Muscle layer of duodenum (tissue), 2 donors: ENCODE measurements at regions not wholly inside any gene's neighbourhood (a gene's known extent, or its start where the extent isn't known, plus 50 kb on each side); places are given as distances from the start of the nearest gene placed in this dataset.

ENCODE experiments used
- H3K27ac ChIP-seq: one replicate; pipeline ENCODE4 v1.7.0; 2013; ENCODE audit warnings: mild to moderate bottlenecking, low read length
- H3K27me3 ChIP-seq: one replicate; pipeline ENCODE4 v1.7.0; 2013; ENCODE audit warnings: low read depth, mild to moderate bottlenecking, control low read depth, low read length
- H3K36me3 ChIP-seq, 2 donors: one replicate each; pipeline ENCODE4 v1.7.0; 2013; ENCODE audit warnings: low read length in 2 of 2, control low read depth in 1 of 2, mild to moderate bottlenecking in 1 of 2; ENCODE audit not compliant: insufficient read depth in 2 of 2, control insufficient read depth in 1 of 2
- H3K4me1 ChIP-seq, 2 donors: one replicate each; pipeline ENCODE4 v1.7.0; 2013; ENCODE audit warnings: low read length in 2 of 2, mild to moderate bottlenecking in 2 of 2, control low read depth in 1 of 2, moderate library complexity in 1 of 2; ENCODE audit not compliant: insufficient read depth in 2 of 2, control insufficient read depth in 1 of 2
- H3K4me3 ChIP-seq, 2 donors: one replicate each; pipeline ENCODE4 v1.7.0; 2013; ENCODE audit warnings: low read length in 2 of 2, low read depth in 1 of 2, mild to moderate bottlenecking in 1 of 2
- H3K9me3 ChIP-seq, 2 donors: one replicate each; pipeline ENCODE4 v1.7.0; 2013; ENCODE audit warnings: low read length in 2 of 2, control low read depth in 1 of 2, mild to moderate bottlenecking in 1 of 2; ENCODE audit not compliant: control insufficient read depth in 1 of 2
- donor health status: healthy.

DNA sequence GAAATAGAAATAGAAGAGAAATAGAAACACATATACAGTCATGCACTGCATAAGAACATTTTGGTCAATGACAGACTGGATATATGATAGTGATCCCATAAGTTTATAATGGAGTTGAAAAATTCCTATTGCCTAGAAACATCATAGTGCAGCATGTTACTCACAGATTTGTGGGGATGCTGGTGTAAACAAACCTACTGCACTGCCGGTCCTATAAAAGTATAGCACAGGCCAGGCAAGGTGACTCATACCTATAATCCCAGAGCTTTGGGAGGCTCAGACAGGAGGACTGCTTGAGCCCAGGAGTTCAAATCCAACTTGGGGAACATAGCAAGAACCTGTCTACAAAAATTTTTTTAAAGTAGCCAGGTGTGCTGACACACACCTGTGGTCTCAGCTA lies 240.6 kb upstream of the MAP3K1 start:
- Histone ChIP-seq H3K9me3 (peaks cover 4% of the 10 kb centered on the region in 2 donors), H3K27me3 (no peaks in the 10 kb centered on the region), H3K4me1 (peaks cover 0 to 1% of the 10 kb centered on the region in 2 donors), H3K27ac (no peak overlapping the region), H3K36me3 (no peaks in the 10 kb centered on the region), H3K4me3 (no peak overlapping the region)

DNA sequence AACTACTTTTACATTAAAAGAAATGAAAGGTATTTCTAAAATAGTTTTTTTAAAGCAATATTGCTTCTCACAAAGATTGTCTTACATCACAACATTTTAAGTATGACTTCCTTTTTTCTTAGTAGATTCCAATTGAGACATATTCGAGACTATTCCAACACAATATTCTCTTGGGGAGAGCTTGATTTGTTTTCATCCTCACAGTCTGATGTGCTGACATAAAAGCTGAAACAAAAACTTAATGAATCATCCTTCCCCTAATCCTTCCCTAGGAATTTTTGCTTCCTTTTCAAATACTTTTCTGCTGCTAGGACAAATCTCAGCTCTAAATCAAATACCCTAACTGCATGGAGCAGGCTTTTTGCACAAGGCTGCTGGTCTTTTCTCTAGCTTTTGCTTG lies 245.8 kb upstream of the MAP3K1 start:
- Histone ChIP-seq H3K9me3 (peaks cover 4% of the 10 kb centered on the region in 2 donors), H3K36me3 (no peaks in the 10 kb centered on the region), H3K27me3 (no peaks in the 10 kb centered on the region), H3K27ac (no peak overlapping the region), H3K4me1 (peaks cover 2 to 4% of the 10 kb centered on the region in 2 donors), H3K4me3 (no peak overlapping the region)

DNA sequence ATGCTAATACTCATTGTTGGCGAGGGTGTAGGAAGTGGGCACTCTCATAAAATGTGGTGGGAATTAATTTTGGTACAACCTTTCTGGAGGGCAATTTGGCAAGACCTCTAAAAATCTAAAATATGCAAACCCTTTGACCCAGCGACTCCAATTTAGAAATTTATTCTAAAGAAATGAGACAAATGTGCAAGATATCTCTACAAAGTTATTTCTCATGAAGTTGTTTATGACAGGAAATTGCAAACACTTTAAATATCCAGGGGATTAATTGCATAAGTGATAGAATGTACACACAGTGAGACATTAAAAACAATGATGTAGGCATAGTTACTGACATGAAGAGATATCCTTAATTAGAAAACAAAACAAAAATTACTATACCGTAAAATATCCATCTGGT lies 246.3 kb upstream of the MAP3K1 start:
- H3K4me1 ChIP-seq, result peaks cover 3 to 4% of the 10 kb centered on the region in 2 donors
- no peaks in the 10 kb centered on the region for H3K27me3 ChIP-seq
- H3K27ac ChIP-seq, result no peak overlapping the region
- no peaks in the 10 kb centered on the region for H3K36me3 ChIP-seq
- no peak overlapping the region for H3K4me3 ChIP-seq
- peaks cover 4% of the 10 kb centered on the region in 2 donors for H3K9me3 ChIP-seq

DNA sequence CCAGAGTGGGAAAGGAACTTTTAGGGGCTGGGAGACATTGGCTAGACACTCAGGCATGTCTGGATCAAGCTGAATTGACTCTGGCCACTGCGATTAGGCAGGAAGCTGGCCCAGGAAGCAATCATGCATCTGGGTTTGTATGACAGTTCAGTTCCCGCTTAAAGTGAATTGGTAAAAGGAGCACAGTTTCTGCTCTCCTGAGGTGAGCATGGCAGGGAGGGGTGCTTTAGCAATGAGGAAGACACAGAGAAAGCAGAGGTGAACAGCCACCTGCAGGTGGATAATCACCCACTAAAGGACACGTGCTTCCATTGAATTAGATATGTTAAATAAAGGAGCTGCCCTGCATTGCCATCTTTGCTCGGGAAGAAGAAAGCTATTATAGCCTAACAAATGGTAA lies 248.1 kb upstream of the MAP3K1 start:
- Histone ChIP-seq H3K27me3 (no peaks in the 10 kb centered on the region), H3K36me3 (no peaks in the 10 kb centered on the region), H3K4me3 (no peak overlapping the region), H3K4me1 (peaks cover 3 to 4% of the 10 kb centered on the region in 2 donors), H3K27ac (no peak overlapping the region), H3K9me3 (no peaks in the 10 kb centered on the region)

DNA sequence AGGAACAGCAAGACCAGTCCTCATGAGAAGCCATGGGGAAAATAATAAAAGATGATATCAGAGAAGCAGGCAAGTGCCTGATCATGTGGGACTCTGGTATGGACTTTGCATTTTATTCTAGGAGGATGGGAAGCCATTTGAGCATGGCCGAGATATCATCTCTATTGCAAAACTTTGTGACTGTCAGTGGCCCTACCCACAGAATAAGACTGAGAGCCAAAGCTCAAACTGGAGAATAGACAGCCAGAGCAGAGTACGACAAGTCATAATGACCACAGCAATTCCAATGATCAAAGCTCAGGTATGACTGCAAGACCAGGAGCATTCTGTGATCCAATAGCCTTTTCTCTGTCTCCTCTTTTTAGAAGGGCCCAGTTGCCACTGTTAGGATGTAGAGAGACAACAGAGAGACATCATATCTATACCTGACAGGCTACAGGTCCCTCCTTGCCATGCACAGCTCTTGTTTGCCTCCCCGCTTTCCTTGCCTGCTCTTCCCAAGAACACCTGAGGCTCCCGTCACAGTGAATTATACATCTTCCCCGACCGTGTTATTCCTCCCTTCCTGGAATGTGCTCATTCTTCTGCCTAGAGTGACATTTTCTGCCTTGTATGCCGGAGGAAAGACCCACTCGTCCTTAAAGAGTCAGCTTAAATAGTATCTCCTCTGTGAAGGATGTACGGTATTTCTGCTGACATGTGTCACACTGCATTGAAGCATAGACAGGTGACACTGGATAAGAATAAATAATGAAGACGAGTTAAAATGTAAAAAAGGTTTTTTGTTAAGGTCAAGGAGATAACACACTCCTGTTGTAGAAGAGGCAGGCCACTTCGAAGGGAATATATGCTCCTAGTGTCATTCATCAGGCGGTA lies 248.7 kb upstream of the MAP3K1 start:
- H3K9me3 ChIP-seq, result no peaks in the 10 kb centered on the region
- H3K4me1 ChIP-seq, result peaks cover 3 to 4% of the 10 kb centered on the region in 2 donors
- no peaks in the 10 kb centered on the region for H3K27me3 ChIP-seq
- H3K27ac ChIP-seq, result no peak overlapping the region
- H3K36me3 ChIP-seq, result no peaks in the 10 kb centered on the region
- no peak overlapping the region for H3K4me3 ChIP-seq

DNA sequence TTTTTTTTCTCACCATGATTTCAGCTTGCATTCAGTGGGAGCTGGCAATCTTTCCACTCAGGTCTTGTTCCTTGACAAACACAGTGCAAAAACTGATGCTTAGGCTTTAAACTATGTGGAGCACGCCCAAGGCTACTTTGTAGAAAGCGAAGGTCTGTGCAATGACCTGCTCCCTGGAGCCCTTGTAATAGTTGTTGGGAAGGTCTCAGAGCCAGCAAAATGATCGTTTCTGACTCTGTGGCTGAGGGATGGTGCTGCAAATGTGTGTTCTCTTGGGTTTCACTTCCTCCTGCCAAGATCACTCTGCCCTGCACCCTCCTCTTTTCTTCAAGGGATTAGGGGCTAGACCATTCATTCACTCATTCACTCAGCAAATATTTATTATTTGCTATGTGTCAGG lies 249.7 kb upstream of the MAP3K1 start:
- Histone ChIP-seq H3K36me3 (no peaks in the 10 kb centered on the region), H3K9me3 (no peaks in the 10 kb centered on the region), H3K27me3 (no peaks in the 10 kb centered on the region), H3K27ac (no peak overlapping the region), H3K4me3 (no peak overlapping the region), H3K4me1 (peaks cover 3 to 4% of the 10 kb centered on the region in 2 donors)

DNA sequence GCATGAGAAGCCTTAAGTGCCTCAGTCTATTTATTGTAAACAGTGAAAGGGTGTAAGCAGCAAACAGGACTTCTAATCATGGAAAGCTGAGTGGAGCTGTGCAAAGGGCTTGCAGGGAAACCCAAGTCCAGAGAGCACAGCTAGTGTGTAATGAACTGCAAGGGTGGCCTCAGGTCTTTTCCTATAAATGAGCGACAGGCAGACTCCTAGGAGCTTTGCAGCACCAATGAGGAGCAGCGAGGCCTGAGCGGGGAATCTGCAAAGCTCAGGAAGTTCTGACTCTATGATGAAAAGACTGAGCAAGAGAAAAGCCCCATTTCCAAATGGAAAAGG lies 250.1 kb upstream of the MAP3K1 start:
- Histone ChIP-seq H3K9me3 (no peaks in the 10 kb centered on the region), H3K27me3 (no peaks in the 10 kb centered on the region), H3K4me1 (peaks cover 3 to 4% of the 10 kb centered on the region in 2 donors), H3K27ac (no peak overlapping the region), H3K4me3 (no peak overlapping the region), H3K36me3 (no peaks in the 10 kb centered on the region)

DNA sequence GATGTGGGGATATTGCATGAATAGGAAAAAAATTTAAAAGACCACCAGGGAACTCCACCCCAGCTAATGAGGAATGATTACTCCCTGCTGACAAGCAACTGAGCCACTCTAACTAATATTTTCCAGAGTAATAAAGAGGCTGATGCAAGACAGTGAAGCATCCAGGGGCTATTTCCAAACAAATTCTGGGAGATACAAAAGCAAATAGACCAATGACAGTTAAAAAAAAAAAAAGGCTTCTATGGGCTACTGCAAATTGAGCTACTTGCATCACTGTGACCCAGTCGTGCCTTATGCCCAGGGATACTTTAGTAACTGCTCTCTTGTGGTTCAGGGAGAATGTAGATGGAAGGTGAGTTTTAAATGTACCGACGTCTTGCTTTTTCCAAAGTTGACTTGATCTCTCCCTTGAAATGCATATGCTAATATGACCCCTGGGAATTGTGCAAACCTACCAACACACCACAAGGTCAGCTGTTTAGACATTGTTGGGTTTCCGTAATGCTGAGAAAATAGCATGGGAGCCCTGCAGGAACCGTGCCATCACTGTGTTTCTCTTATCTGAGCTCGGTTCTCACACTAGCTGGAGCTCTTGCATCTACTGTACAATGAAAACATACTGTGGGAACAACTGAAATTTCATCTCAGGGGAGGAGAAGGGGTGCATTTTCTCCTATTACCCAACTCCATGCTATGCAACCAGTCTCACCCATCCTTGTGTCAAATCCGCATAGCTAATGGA lies 250.6 kb upstream of the MAP3K1 start:
- H3K27ac ChIP-seq, result no peak overlapping the region
- H3K4me1 ChIP-seq, result peaks cover 2 to 3% of the 10 kb centered on the region in 2 donors
- no peaks in the 10 kb centered on the region for H3K36me3 ChIP-seq
- no peaks in the 10 kb centered on the region for H3K9me3 ChIP-seq
- H3K4me3 ChIP-seq, result no peak overlapping the region
- H3K27me3 ChIP-seq, result no peaks in the 10 kb centered on the region

DNA sequence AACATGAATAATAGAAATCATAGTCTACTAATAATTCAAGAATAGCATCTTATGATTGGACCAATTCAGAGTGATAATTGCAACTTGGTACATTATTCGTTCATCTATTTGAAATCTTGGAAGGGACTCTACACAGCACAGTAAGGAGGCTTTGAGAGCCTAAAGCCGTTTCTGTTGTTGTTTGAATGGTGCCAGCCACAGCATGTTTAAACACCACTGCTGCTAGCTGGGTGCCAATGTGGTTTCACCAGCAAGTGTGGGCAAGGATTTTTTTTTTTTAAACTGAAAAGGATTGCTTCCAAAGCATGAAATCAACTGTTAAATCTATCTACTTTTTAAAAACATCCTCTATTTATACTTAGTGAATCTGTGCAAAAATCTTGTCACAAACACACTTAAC lies 253.9 kb upstream of the MAP3K1 start:
- Histone ChIP-seq H3K4me3 (no peak overlapping the region), H3K9me3 (no peaks in the 10 kb centered on the region), H3K36me3 (no peaks in the 10 kb centered on the region), H3K4me1 (peaks cover 0 to 3% of the 10 kb centered on the region in 2 donors), H3K27ac (no peak overlapping the region), H3K27me3 (no peaks in the 10 kb centered on the region)

DNA sequence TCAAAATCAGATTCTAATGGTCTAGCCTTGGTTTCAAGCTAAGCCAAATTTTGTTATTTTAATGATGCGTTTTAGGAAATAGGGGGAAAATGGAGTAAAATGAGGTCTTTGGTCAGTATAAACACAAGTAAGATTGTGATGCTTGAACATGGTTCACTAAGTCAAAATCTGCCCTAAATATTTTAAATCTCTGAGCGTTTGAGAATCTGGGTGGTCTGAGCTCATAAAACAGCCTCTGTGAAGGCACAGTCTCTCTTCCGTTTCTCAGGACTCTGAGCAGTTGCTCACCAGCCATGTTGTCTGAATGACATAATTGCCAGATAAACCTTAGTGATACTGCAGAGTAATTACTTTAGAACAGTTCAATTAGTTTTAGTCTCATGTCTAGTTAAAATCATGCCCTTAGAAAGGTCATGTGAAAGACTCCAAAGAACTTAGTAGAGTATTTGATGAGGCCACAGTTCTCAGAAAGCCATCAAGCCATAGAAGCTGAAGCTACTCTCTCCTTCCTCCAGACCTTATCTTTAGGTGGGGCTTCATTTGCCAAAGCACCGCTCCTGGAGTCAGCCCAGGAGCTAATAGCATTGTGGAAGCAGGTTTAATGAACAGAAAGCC lies 257.1 kb upstream of the MAP3K1 start:
- H3K27me3 ChIP-seq, result no peaks in the 10 kb centered on the region
- H3K36me3 ChIP-seq, result no peaks in the 10 kb centered on the region
- H3K27ac ChIP-seq, result no peak overlapping the region
- no peaks in the 10 kb centered on the region for H3K9me3 ChIP-seq
- no peak overlapping the region for H3K4me3 ChIP-seq
- no peaks in the 10 kb centered on the region for H3K4me1 ChIP-seq

DNA sequence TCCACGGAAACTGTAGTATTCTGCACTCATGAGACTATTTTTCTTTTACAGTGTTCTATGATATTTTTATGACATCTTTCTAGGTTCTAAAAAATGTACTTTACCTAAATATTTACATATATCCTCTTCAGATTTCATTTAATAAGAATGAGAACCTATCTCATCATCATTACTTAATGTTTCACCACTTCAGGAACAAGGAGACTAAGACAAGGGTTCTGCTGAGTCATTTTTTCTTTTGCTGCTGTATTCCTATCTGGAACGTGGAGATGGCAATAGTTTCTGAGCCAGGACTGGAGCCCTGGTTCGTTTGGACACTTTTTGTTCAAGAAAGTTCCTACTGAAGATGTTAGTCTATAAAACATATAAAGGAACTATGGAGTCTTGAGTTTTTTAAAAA lies 258.2 kb upstream of the MAP3K1 start:
- Histone ChIP-seq H3K9me3 (no peaks in the 10 kb centered on the region), H3K4me1 (no peaks in the 10 kb centered on the region), H3K36me3 (no peaks in the 10 kb centered on the region), H3K4me3 (no peak overlapping the region), H3K27me3 (no peaks in the 10 kb centered on the region), H3K27ac (no peak overlapping the region)
